Loucy (cell line): ENCODE measurements at regions not wholly inside any gene's neighbourhood (a gene's known extent, or its start where the extent isn't known, plus 50 kb on each side); places are given as distances from the start of the nearest gene placed in this dataset.

Experiments
- CTCF ChIP-seq: fragments of 200-600 bp; sonication (generic); conservative IDR thresholded peaks from 2 replicates; pipeline ENCODE4 v1.5.1; 2014; ENCODE audit warnings: mild to moderate bottlenecking, antibody characterized with exemption, low read length
- EZH2phosphoT487 ChIP-seq: fragments of 200-600 bp; IDR thresholded peaks from 2 replicates; pipeline ENCODE4 v1.6.1; 2018; ENCODE audit warnings: antibody characterized with exemption, mild to moderate bottlenecking, moderate library complexity, borderline replicate concordance

DNA sequence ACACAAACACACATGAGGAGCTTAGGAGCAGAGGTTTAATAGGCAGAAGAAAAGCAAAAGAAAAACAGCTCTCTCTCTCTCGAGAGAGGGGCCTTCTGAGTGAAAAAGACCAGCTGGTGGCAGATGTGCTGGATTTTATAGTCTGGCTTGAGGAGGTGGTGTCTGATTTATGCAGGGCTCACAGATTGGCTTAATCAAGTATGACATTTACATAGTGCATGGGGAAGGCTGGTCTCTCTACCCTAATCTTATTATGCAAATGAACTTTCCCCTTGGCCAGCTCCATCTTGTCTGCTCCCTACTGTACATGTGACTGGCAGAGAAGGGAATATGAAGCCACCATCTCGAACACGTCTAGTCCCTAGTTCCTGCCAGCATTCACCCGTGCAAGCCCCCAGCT, 219.5 kb upstream of the ZNF804B start:
- TF ChIP-seq CTCF (no peak), EZH2phosphoT487 (no peak)
